DOHH2 (cell line): ENCODE measurements at regions not wholly inside any gene's neighbourhood (a gene's known extent, or its start where the extent isn't known, plus 50 kb on each side); places are given as distances from the start of the nearest gene placed in this dataset.

Experiments
- H3F3A ChIP-seq: fragments of 200-600 bp; sonication (generic), shearing (Covaris generic); 2 replicates; pipeline ENCODE4 v1.6.0; 2016; ENCODE audit warnings: antibody characterized with exemption, mild to moderate bottlenecking; ENCODE audit not compliant: control insufficient read depth, insufficient read depth
- H3K27ac ChIP-seq: fragments of 200-600 bp; sonication (generic); 2 replicates; pipeline ENCODE4 v1.5.1; 2014; ENCODE audit warnings: low read depth, mild to moderate bottlenecking, low read length, moderate library complexity
- H3K27me3 ChIP-seq: fragments of 200-600 bp; sonication (generic); 2 replicates; pipeline ENCODE4 v1.6.1; 2014; ENCODE audit warnings: mild to moderate bottlenecking, low read length, mixed read lengths; ENCODE audit not compliant: control insufficient read depth
- H3K36me3 ChIP-seq: fragments of 200-600 bp; sonication (generic); 2 replicates; pipeline ENCODE4 v1.6.1; 2014; ENCODE audit warnings: mild to moderate bottlenecking, low read length, moderate library complexity, mixed read lengths; ENCODE audit not compliant: control insufficient read depth
- H3K4me1 ChIP-seq: fragments of 200-600 bp; sonication (generic); 2 replicates; pipeline ENCODE4 v1.6.1; 2014; ENCODE audit warnings: mild to moderate bottlenecking, low read length, mixed read lengths; ENCODE audit not compliant: control insufficient read depth
- H3K4me2 ChIP-seq: fragments of 200-600 bp; sonication (generic); 2 replicates; pipeline ENCODE4 v1.6.0; 2014; ENCODE audit warnings: mild to moderate bottlenecking, low read length, moderate library complexity
- H3K4me3 ChIP-seq: fragments of 200-600 bp; sonication (generic); 2 replicates; pipeline ENCODE4 v1.5.1; 2014; ENCODE audit warnings: mild to moderate bottlenecking, low read length, mixed read lengths
- H3K79me2 ChIP-seq: fragments of 200-600 bp; sonication (generic); 2 replicates; pipeline ENCODE4 v1.6.1; 2014; ENCODE audit warnings: mild to moderate bottlenecking, low read length, mixed read lengths; ENCODE audit not compliant: control insufficient read depth
- H3K9me2 ChIP-seq: fragments of 200-600 bp; sonication (generic); replicated peaks from 2 replicates; pipeline ENCODE4 v1.6.1; 2014; ENCODE audit warnings: mild to moderate bottlenecking, low read length, mixed read lengths; ENCODE audit not compliant: control insufficient read depth
- H3K9me3 ChIP-seq: fragments of 200-600 bp; sonication (generic); 2 replicates; pipeline ENCODE4 v1.6.1; 2014; ENCODE audit warnings: antibody characterized with exemption, low read length, mixed read lengths; ENCODE audit not compliant: control insufficient read depth, insufficient read depth
- H4K20me1 ChIP-seq: fragments of 200-600 bp; sonication (generic); 2 replicates; pipeline ENCODE4 v1.6.0; 2014; ENCODE audit warnings: low read depth, mild to moderate bottlenecking, antibody characterized with exemption, low read length, moderate library complexity; ENCODE audit not compliant: control insufficient read depth, insufficient read depth
- EZH2phosphoT487 ChIP-seq: fragments of 200-600 bp; sonication (generic); IDR thresholded peaks from 2 replicates; pipeline ENCODE4 v1.6.1; 2017; ENCODE audit warnings: borderline replicate concordance, mild to moderate bottlenecking, antibody characterized with exemption, low read length, moderate library complexity, mixed read lengths
- TF ChIP-seq, protein P1 (sequence below): fragments of 200-600 bp; sonication (generic); IDR thresholded peaks from one replicate; pipeline ENCODE4 v1.5.1; 2014; ENCODE audit warnings: antibody characterized with exemption, mild to moderate bottlenecking, low read depth, low read length; ENCODE audit not compliant: poor library complexity, severe bottlenecking

DNA sequence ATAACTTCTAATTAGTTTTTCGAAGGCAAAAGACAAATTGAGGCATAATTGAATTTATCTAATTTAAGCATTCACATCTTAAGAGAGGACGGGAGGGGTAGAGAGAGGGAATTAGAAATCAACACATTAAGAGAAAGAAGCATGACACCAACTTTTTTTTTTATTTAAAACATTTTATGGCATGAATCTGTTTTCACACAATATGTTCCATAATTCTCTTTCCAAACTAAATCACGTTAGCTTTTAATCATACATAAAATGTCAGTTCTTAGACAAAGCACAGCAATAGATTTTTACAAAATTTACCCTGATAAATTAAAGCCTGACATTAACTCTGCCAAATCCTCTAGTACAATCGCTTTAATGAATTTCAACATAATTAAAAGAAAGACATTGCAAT is 600.8 kb upstream of the ROBO1 start:
- no peaks in the 10 kb centered on the region for H3K36me3 ChIP-seq
- H3K9me2 ChIP-seq = no peaks in the 10 kb centered on the region
- H3K27me3 ChIP-seq = no peaks in the 10 kb centered on the region
- no peak overlapping the region for H3K4me3 ChIP-seq
- TF ChIP-seq EZH2phosphoT487 = no peak
- TF ChIP-seq, protein P1, sequence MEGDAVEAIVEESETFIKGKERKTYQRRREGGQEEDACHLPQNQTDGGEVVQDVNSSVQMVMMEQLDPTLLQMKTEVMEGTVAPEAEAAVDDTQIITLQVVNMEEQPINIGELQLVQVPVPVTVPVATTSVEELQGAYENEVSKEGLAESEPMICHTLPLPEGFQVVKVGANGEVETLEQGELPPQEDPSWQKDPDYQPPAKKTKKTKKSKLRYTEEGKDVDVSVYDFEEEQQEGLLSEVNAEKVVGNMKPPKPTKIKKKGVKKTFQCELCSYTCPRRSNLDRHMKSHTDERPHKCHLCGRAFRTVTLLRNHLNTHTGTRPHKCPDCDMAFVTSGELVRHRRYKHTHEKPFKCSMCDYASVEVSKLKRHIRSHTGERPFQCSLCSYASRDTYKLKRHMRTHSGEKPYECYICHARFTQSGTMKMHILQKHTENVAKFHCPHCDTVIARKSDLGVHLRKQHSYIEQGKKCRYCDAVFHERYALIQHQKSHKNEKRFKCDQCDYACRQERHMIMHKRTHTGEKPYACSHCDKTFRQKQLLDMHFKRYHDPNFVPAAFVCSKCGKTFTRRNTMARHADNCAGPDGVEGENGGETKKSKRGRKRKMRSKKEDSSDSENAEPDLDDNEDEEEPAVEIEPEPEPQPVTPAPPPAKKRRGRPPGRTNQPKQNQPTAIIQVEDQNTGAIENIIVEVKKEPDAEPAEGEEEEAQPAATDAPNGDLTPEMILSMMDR = no peak
- H4K20me1 ChIP-seq = no peaks in the 10 kb centered on the region
- no peak overlapping the region for H3K4me2 ChIP-seq
- H3K79me2 ChIP-seq = no peaks in the 10 kb centered on the region
- H3K27ac ChIP-seq = no peak overlapping the region
- H3K4me1 ChIP-seq = no peaks in the 10 kb centered on the region
- H3F3A ChIP-seq = no peaks in the 10 kb centered on the region
- H3K9me3 ChIP-seq = no peaks in the 10 kb centered on the region

DNA sequence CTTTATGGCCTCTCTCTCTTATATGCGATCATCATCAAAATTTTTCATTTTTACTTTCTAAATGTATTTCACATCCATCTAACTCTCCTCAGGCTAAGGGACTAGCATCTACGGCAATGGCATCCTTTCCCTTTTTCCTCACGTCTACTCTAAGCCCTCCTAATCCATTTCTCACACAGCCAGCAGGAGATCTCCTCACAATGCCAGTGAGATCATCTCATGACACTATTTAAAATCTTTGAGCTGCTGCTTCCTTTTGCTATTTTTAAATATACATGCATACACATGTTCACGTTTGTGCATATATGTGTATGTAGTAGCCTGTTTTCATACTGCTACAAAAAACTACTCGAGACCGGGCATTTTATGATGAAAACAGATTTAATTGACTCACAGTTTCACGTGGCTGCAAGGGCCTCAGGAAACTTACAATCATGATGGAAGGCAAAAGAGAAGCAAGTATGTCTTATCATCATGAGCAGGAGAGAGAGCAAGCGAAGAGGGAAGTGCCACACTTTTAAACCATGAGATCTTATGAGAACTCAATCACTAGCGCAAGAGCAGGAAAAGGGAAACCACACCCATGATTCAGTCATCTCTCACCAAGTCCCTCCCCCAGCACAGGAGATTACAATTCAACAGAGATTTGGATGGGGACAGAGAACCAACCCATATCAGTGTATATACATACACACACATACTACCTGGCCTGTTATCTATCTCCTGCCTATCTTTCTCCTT is 599.2 kb upstream of the ROBO1 start:
- Histone ChIP-seq H4K20me1 (no peaks in the 10 kb centered on the region), H3K9me3 (no peaks in the 10 kb centered on the region), H3K27ac (no peak overlapping the region), H3K4me3 (no peak overlapping the region), H3K4me2 (no peak overlapping the region), H3K27me3 (no peaks in the 10 kb centered on the region), H3K36me3 (no peaks in the 10 kb centered on the region), H3K9me2 (no peaks in the 10 kb centered on the region), H3K79me2 (no peaks in the 10 kb centered on the region), H3K4me1 (no peaks in the 10 kb centered on the region), H3F3A (no peaks in the 10 kb centered on the region)
- TF ChIP-seq, protein P1 = no peak
- no peak for TF ChIP-seq EZH2phosphoT487

DNA sequence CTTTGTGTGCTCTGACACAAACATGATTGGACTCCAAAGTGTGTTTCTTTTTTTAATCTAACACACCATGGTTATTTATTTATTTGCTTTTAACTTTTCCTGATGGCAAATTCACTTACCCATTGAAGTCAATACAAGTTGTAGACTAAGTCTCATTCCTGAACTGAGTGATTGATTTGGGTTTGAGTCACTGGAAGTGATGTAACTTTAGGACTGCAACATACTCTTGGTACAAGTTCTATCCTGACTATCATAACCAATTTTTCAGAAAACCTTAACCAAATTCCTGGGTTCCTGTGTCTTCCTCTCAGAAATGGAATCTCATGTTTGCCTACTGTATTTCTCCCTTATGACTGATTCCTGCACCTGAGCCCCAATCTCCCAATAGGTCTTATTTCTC is 590.0 kb upstream of the ROBO1 start:
- Histone ChIP-seq H3K9me3 (no peaks in the 10 kb centered on the region), H3K79me2 (no peaks in the 10 kb centered on the region), H3K36me3 (no peaks in the 10 kb centered on the region), H3K9me2 (no peaks in the 10 kb centered on the region), H4K20me1 (no peaks in the 10 kb centered on the region), H3K27me3 (no peaks in the 10 kb centered on the region), H3K27ac (no peak overlapping the region), H3K4me1 (no peaks in the 10 kb centered on the region), H3K4me2 (no peak overlapping the region), H3F3A (no peaks in the 10 kb centered on the region), H3K4me3 (no peak overlapping the region)
- TF ChIP-seq, protein P1 = no peak
- TF ChIP-seq EZH2phosphoT487 = no peak
